Prostate gland (tissue), 2 donors: ENCODE measurements at regions not wholly inside any gene's neighbourhood (a gene's known extent, or its start where the extent isn't known, plus 50 kb on each side); places are given as distances from the start of the nearest gene placed in this dataset.

Experiments
- POLR2AphosphoS5 ChIP-seq: sonication (generic); formaldehyde crosslinking; IDR thresholded peaks from one replicate; pipeline ENCODE4 v1.6.1; 2017; ENCODE audit warnings: antibody characterized with exemption
- TF ChIP-seq, protein P1 (sequence below), 4 experiments: fragments of 200-600 bp in 2 of 4; fragments of 450-650 bp in 2 of 4; sonication (generic) in 2 of 4; IDR thresholded peaks; 1 replicate in 3 of 4; 2 replicates in 1 of 4; pipeline ENCODE4 v1.5.1; 2016 to 2019; ENCODE audit warnings: antibody characterized with exemption in 4 of 4, mild to moderate bottlenecking in 2 of 4, moderate library complexity in 2 of 4

DNA sequence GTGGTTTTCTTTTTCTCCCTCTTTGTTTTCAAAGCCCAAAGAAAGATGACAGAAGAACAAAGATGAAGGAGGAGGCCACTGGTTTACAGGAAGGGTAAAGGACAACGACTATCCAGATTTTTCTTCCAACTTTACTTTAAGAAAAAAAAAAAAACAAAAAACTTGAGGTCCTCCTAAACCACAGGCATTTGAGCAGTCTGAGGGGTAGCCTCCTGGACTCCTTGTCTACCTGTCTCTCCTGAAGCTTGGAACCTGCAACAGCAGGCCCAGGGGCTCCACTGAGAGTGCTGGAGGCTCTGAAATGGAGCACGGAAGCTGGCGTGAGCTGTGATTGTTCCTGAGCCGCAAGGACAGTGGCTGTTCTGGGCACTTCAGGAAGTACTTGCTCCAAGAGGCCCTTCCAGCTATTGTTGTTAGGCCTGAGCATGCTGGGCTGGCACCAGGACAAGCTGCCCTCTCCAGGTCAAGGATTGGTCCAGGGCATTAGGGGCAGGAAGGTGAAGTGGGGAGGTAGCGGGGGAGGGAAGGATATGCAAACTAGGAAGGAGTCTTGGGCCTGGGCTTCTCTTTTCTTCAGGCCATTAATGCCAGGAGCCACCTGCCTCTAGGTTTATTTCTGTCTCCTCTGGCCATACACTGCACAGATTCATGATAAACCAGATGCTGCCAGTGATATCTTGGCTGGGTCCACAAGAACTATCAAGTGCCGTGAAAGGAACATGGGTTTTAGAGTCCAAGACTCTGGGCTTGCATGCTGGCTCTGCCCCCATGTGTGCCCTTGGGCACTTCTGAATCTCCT lies 147.3 kb downstream of the CCDC34 start:
- TF ChIP-seq, protein P1, sequence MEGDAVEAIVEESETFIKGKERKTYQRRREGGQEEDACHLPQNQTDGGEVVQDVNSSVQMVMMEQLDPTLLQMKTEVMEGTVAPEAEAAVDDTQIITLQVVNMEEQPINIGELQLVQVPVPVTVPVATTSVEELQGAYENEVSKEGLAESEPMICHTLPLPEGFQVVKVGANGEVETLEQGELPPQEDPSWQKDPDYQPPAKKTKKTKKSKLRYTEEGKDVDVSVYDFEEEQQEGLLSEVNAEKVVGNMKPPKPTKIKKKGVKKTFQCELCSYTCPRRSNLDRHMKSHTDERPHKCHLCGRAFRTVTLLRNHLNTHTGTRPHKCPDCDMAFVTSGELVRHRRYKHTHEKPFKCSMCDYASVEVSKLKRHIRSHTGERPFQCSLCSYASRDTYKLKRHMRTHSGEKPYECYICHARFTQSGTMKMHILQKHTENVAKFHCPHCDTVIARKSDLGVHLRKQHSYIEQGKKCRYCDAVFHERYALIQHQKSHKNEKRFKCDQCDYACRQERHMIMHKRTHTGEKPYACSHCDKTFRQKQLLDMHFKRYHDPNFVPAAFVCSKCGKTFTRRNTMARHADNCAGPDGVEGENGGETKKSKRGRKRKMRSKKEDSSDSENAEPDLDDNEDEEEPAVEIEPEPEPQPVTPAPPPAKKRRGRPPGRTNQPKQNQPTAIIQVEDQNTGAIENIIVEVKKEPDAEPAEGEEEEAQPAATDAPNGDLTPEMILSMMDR (IDR thresholded peaks at IDR 0.05) = no peak
- no peak for TF ChIP-seq POLR2AphosphoS5
